ENCODE measurements at regions not wholly inside any gene's neighbourhood (a gene's known extent, or its start where the extent isn't known, plus 50 kb on each side); places are given as distances from the start of the nearest gene placed in this dataset.

DNA sequence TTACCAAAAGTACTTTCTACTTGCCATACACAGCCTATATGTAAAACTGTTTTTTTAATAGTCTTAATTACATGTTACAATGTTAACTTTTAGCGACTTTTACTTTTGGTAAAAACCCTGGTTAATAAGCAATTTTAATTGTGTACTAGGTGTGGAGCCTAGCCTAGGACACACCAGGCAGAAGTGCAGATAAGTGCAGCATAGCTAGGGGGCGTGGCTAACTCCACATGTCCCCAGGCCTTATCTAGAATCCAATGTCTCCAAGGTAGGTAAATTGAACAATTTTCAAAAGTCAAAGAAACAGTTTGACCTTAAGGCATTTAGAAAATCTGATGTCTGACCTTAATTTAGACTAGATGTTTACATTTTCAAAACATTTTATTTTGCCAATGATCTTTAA is 858.7 kb downstream of the CCSER2 start:
- Histone ChIP-seq H2BK12ac (ENCODE audit: low read length) (no peak overlapping the region), H2AFZ (ENCODE audit: insufficient read depth, low read length, poor library complexity) (no peak overlapping the region), H3K9ac (ENCODE audit: low read length) (no peak overlapping the region), H3K14ac (ENCODE audit: low read length) (no peak overlapping the region), H2BK120ac (ENCODE audit: insufficient read depth, low read length, poor library complexity) (no peak overlapping the region), H3K4me2 (ENCODE audit: low read length) (no peak overlapping the region), H3K4me3 (ENCODE audit: low read depth, low read length) (no peak overlapping the region), H3K27ac (ENCODE audit: low read depth, low read length) (no peak overlapping the region), H4K8ac (ENCODE audit: low read depth, low read length) (no peak overlapping the region), H3K79me1 (ENCODE audit: low read length) (no peaks in the 10 kb centered on the region), H4K12ac (ENCODE audit: low read depth, low read length) (no peak overlapping the region), H4K91ac (ENCODE audit: low read depth, low read length) (no peak overlapping the region), H2BK5ac (ENCODE audit: low read depth, low read length, poor library complexity) (no peak overlapping the region), H3K79me2 (ENCODE audit: control insufficient read depth, insufficient read depth, low read length, poor library complexity) (no peaks in the 10 kb centered on the region), H3K27me3 (ENCODE audit: insufficient read depth, low read length) (no peaks in the 10 kb centered on the region), H3K36me3 (ENCODE audit: control insufficient read depth in 1 of 2, insufficient read depth in 2 of 2, low read length in 2 of 2) (no peaks in the 10 kb centered on the region), H3K18ac (ENCODE audit: low read length) (no peak overlapping the region), H3K4me1 (ENCODE audit: control insufficient read depth in 1 of 2, insufficient read depth in 2 of 2, low read length in 2 of 2) (no peaks in the 10 kb centered on the region), H2AK5ac (ENCODE audit: low read length) (no peak overlapping the region), H3K4ac (ENCODE audit: low read depth, low read length) (no peak overlapping the region), H3K23ac (ENCODE audit: low read length) (no peak overlapping the region), H3K9me3 (ENCODE audit: insufficient read depth, low read depth, low read length) (no peaks in the 10 kb centered on the region)
- WGBS (ENCODE audit: extremely low coverage, insufficient coverage, insufficient read length): no CpG with 5 or more reads among the region's 2 CpGs
- no peak for DNase-seq

GRCh38 chr10:85188770-85189484 is 860.5 kb downstream of the CCSER2 start:
- no CpG with 5 or more reads among the region's 3 CpGs for WGBS (ENCODE audit: extremely low coverage, insufficient coverage, insufficient read length)
- Histone ChIP-seq H2AFZ (ENCODE audit: insufficient read depth, low read length, poor library complexity) (no peak overlapping the region), H3K27ac (ENCODE audit: low read depth, low read length) (no peak overlapping the region), H2BK120ac (ENCODE audit: insufficient read depth, low read length, poor library complexity) (no peak overlapping the region), H3K36me3 (ENCODE audit: control insufficient read depth in 1 of 2, insufficient read depth in 2 of 2, low read length in 2 of 2) (no peaks in the 10 kb centered on the region), H3K4me2 (ENCODE audit: low read length) (no peak overlapping the region), H4K12ac (ENCODE audit: low read depth, low read length) (no peak overlapping the region), H4K8ac (ENCODE audit: low read depth, low read length) (no peak overlapping the region), H3K79me1 (ENCODE audit: low read length) (no peaks in the 10 kb centered on the region), H2BK5ac (ENCODE audit: low read depth, low read length, poor library complexity) (no peak overlapping the region), H3K9ac (ENCODE audit: low read length) (no peak overlapping the region), H2AK5ac (ENCODE audit: low read length) (no peak overlapping the region), H3K27me3 (ENCODE audit: insufficient read depth, low read length) (no peaks in the 10 kb centered on the region), H3K23ac (ENCODE audit: low read length) (no peak overlapping the region), H3K18ac (ENCODE audit: low read length) (no peak overlapping the region), H3K79me2 (ENCODE audit: control insufficient read depth, insufficient read depth, low read length, poor library complexity) (no peaks in the 10 kb centered on the region), H3K4me3 (ENCODE audit: low read depth, low read length) (no peak overlapping the region), H2BK12ac (ENCODE audit: low read length) (no peak overlapping the region), H4K91ac (ENCODE audit: low read depth, low read length) (no peak overlapping the region), H3K4me1 (ENCODE audit: control insufficient read depth in 1 of 2, insufficient read depth in 2 of 2, low read length in 2 of 2) (no peaks in the 10 kb centered on the region), H3K9me3 (ENCODE audit: insufficient read depth, low read depth, low read length) (no peaks in the 10 kb centered on the region), H3K14ac (ENCODE audit: low read length) (no peak overlapping the region), H3K4ac (ENCODE audit: low read depth, low read length) (no peak overlapping the region)
- no peak for DNase-seq

GRCh38 chr10:85193796-85194195 is 865.4 kb downstream of the CCSER2 start:
- Histone ChIP-seq H3K14ac (ENCODE audit: low read length) (no peak overlapping the region), H3K9ac (ENCODE audit: low read length) (no peak overlapping the region), H3K79me1 (ENCODE audit: low read length) (no peaks in the 10 kb centered on the region), H3K23ac (ENCODE audit: low read length) (no peak overlapping the region), H3K27me3 (ENCODE audit: insufficient read depth, low read length) (no peaks in the 10 kb centered on the region), H4K8ac (ENCODE audit: low read depth, low read length) (no peak overlapping the region), H2BK120ac (ENCODE audit: insufficient read depth, low read length, poor library complexity) (no peak overlapping the region), H4K12ac (ENCODE audit: low read depth, low read length) (no peak overlapping the region), H2AFZ (ENCODE audit: insufficient read depth, low read length, poor library complexity) (no peak overlapping the region), H3K4me3 (ENCODE audit: low read depth, low read length) (no peak overlapping the region), H2BK12ac (ENCODE audit: low read length) (no peak overlapping the region), H3K9me3 (ENCODE audit: insufficient read depth, low read depth, low read length) (no peaks in the 10 kb centered on the region), H3K4me2 (ENCODE audit: low read length) (no peak overlapping the region), H3K18ac (ENCODE audit: low read length) (no peak overlapping the region), H2BK5ac (ENCODE audit: low read depth, low read length, poor library complexity) (no peak overlapping the region), H4K91ac (ENCODE audit: low read depth, low read length) (no peak overlapping the region), H3K4ac (ENCODE audit: low read depth, low read length) (no peak overlapping the region), H3K4me1 (ENCODE audit: control insufficient read depth in 1 of 2, insufficient read depth in 2 of 2, low read length in 2 of 2) (no peaks in the 10 kb centered on the region), H3K36me3 (ENCODE audit: control insufficient read depth in 1 of 2, insufficient read depth in 2 of 2, low read length in 2 of 2) (no peaks in the 10 kb centered on the region), H3K27ac (ENCODE audit: low read depth, low read length) (no peak overlapping the region), H3K79me2 (ENCODE audit: control insufficient read depth, insufficient read depth, low read length, poor library complexity) (no peaks in the 10 kb centered on the region), H2AK5ac (ENCODE audit: low read length) (no peak overlapping the region)
- no CpG with 5 or more reads among the region's 3 CpGs for WGBS (ENCODE audit: extremely low coverage, insufficient coverage, insufficient read length)
- DNase-seq: no peak

DNA sequence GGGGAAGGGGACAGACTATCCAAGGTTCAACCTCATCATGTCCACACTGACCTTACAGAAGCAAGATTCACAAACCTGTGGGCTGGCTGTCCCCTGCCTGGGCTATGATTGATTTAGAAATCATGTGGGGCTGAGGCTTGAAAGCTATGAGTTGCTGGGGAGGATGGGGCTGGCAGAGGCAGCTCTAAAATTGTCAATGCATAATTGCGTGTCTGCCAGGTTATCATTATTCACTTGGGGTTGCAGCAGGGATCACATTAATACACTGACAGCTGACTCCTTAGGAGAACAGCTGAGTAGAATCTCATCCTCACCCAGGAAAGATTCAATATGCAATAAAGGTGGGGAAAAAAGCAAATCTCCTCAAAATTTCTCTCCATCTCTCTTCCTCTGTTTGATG is 866.3 kb downstream of the CCSER2 start:
- H4K91ac ChIP-seq (ENCODE audit: low read depth, low read length): no peak overlapping the region
- no peak overlapping the region for H3K14ac ChIP-seq (ENCODE audit: low read length)
- no peak overlapping the region for H2AK5ac ChIP-seq (ENCODE audit: low read length)
- no peak overlapping the region for H4K8ac ChIP-seq (ENCODE audit: low read depth, low read length)
- H3K27me3 ChIP-seq (ENCODE audit: insufficient read depth, low read length): no peaks in the 10 kb centered on the region
- H3K4me2 ChIP-seq (ENCODE audit: low read length): no peak overlapping the region
- no peak overlapping the region for H3K27ac ChIP-seq (ENCODE audit: low read depth, low read length)
- no peak overlapping the region for H3K18ac ChIP-seq (ENCODE audit: low read length)
- no peaks in the 10 kb centered on the region for H3K79me1 ChIP-seq (ENCODE audit: low read length)
- H3K4me3 ChIP-seq (ENCODE audit: low read depth, low read length): no peak overlapping the region
- H3K4ac ChIP-seq (ENCODE audit: low read depth, low read length): no peak overlapping the region
- H2AFZ ChIP-seq (ENCODE audit: insufficient read depth, low read length, poor library complexity): no peak overlapping the region
- no peak overlapping the region for H3K9ac ChIP-seq (ENCODE audit: low read length)
- H2BK12ac ChIP-seq (ENCODE audit: low read length): no peak overlapping the region
- no peak overlapping the region for H4K12ac ChIP-seq (ENCODE audit: low read depth, low read length)
- no peak overlapping the region for H3K23ac ChIP-seq (ENCODE audit: low read length)
- H3K79me2 ChIP-seq (ENCODE audit: control insufficient read depth, insufficient read depth, low read length, poor library complexity): no peaks in the 10 kb centered on the region
- no CpG with 5 or more reads among the region's 1 CpG for WGBS (ENCODE audit: extremely low coverage, insufficient coverage, insufficient read length)
- H2BK120ac ChIP-seq (ENCODE audit: insufficient read depth, low read length, poor library complexity): no peak overlapping the region
- no peak for DNase-seq
- H2BK5ac ChIP-seq (ENCODE audit: low read depth, low read length, poor library complexity): no peak overlapping the region
- no peaks in the 10 kb centered on the region for H3K36me3 ChIP-seq (ENCODE audit: control insufficient read depth in 1 of 2, insufficient read depth in 2 of 2, low read length in 2 of 2)
- H3K4me1 ChIP-seq (ENCODE audit: control insufficient read depth in 1 of 2, insufficient read depth in 2 of 2, low read length in 2 of 2): no peaks in the 10 kb centered on the region
- no peaks in the 10 kb centered on the region for H3K9me3 ChIP-seq (ENCODE audit: insufficient read depth, low read depth, low read length)
